Suprapubic skin (tissue), 3 donors: ENCODE measurements at regions not wholly inside any gene's neighbourhood (a gene's known extent, or its start where the extent isn't known, plus 50 kb on each side); places are given as distances from the start of the nearest gene placed in this dataset.

Experiments
- POLR2A ChIP-seq, 2 donors: fragments of 450-650 bp; IDR thresholded peaks; one replicate each; pipeline ENCODE4 v1.6.1; 2017; ENCODE audit warnings: antibody characterized with exemption in 2 of 2, mild to moderate bottlenecking in 2 of 2, moderate library complexity in 2 of 2
- TF ChIP-seq, protein P1 (sequence below), 2 donors: fragments of 200-600 bp in 1 of 2; fragments of 450-650 bp in 1 of 2; sonication (generic) in 1 of 2; IDR thresholded peaks; one replicate each; pipeline ENCODE4 v1.5.1; 2016 to 2019; ENCODE audit warnings: antibody characterized with exemption in 2 of 2, mild to moderate bottlenecking in 1 of 2, moderate library complexity in 1 of 2

- TF ChIP-seq, protein P1, sequence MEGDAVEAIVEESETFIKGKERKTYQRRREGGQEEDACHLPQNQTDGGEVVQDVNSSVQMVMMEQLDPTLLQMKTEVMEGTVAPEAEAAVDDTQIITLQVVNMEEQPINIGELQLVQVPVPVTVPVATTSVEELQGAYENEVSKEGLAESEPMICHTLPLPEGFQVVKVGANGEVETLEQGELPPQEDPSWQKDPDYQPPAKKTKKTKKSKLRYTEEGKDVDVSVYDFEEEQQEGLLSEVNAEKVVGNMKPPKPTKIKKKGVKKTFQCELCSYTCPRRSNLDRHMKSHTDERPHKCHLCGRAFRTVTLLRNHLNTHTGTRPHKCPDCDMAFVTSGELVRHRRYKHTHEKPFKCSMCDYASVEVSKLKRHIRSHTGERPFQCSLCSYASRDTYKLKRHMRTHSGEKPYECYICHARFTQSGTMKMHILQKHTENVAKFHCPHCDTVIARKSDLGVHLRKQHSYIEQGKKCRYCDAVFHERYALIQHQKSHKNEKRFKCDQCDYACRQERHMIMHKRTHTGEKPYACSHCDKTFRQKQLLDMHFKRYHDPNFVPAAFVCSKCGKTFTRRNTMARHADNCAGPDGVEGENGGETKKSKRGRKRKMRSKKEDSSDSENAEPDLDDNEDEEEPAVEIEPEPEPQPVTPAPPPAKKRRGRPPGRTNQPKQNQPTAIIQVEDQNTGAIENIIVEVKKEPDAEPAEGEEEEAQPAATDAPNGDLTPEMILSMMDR (IDR thresholded peaks at IDR 0.05) = no peak
- TF ChIP-seq POLR2A (IDR thresholded peaks at IDR 0.05) = no peak
Observed at GRCh38 chr20:52404671-52405070, 213.1 kb upstream of the ZFP64 start.
